MM.1S (cell line): ENCODE measurements at regions not wholly inside any gene's neighbourhood (a gene's known extent, or its start where the extent isn't known, plus 50 kb on each side); places are given as distances from the start of the nearest gene placed in this dataset.

Experiments used
- DNase-seq: peaks from one replicate; pipeline ENCODE4 v3.0.0-alpha.2; 2015
- H2AFZ ChIP-seq: fragments of 300-600 bp; sonication (generic); 2 replicates; pipeline ENCODE4 v1.6.0; 2016; ENCODE audit warnings: antibody characterized with exemption, low read length
- H3F3A ChIP-seq: fragments of 300-600 bp; sonication (generic); 2 replicates; pipeline ENCODE4 v1.6.1; 2016; ENCODE audit warnings: mild to moderate bottlenecking, antibody characterized with exemption, low read length, moderate library complexity, mixed read lengths; ENCODE audit not compliant: insufficient read depth
- H3K27ac ChIP-seq: fragments of 300-600 bp; sonication (generic); 2 replicates; pipeline ENCODE4 v1.5.1; 2016; ENCODE audit warnings: mild to moderate bottlenecking, low read length
- H3K27me3 ChIP-seq: fragments of 300-600 bp; sonication (generic); replicated peaks from 2 replicates; pipeline ENCODE4 v1.6.0; 2016; ENCODE audit warnings: low read length; ENCODE audit not compliant: insufficient read depth
- H3K36me3 ChIP-seq: fragments of 300-600 bp; sonication (generic); replicated peaks from 2 replicates; pipeline ENCODE4 v1.6.1; 2016; ENCODE audit warnings: mild to moderate bottlenecking, low read length, mixed read lengths; ENCODE audit not compliant: insufficient read depth
- H3K4me1 ChIP-seq: fragments of 300-600 bp; sonication (generic); 2 replicates; pipeline ENCODE4 v1.6.1; 2016; ENCODE audit warnings: low read length, mixed read lengths
- H3K4me2 ChIP-seq: fragments of 300-600 bp; sonication (generic); 2 replicates; pipeline ENCODE4 v1.6.0; 2016; ENCODE audit warnings: low read depth, low read length
- H3K4me3 ChIP-seq: fragments of 300-600 bp; sonication (generic); 2 replicates; pipeline ENCODE4 v1.5.1; 2016; ENCODE audit warnings: low read length, mixed read lengths
- H3K79me2 ChIP-seq: fragments of 300-600 bp; sonication (generic); 2 replicates; pipeline ENCODE4 v1.6.1; 2016; ENCODE audit warnings: mixed run types, low read length, mixed read lengths
- H3K9ac ChIP-seq: fragments of 300-600 bp; sonication (generic); 2 replicates; pipeline ENCODE4 v1.6.1; 2016; ENCODE audit warnings: low read length, mixed read lengths
- H3K9me2 ChIP-seq: fragments of 300-600 bp; sonication (generic); replicated peaks from 2 replicates; pipeline ENCODE4 v1.6.1; 2016; ENCODE audit warnings: mild to moderate bottlenecking, low read length, mixed read lengths; ENCODE audit not compliant: insufficient read depth
- H3K9me3 ChIP-seq: fragments of 300-600 bp; sonication (generic); replicated peaks from 2 replicates; pipeline ENCODE4 v1.6.1; 2016; ENCODE audit warnings: mild to moderate bottlenecking, low read length, mixed read lengths; ENCODE audit not compliant: insufficient read depth
- H4K20me1 ChIP-seq: fragments of 300-600 bp; sonication (generic); 2 replicates; pipeline ENCODE4 v1.6.1; 2016; ENCODE audit warnings: mild to moderate bottlenecking, low read length, moderate library complexity, mixed read lengths; ENCODE audit not compliant: insufficient read depth
- EZH2 ChIP-seq: fragments of 300-600 bp; sonication (generic); optimal IDR thresholded peaks from 2 replicates; pipeline ENCODE3; 2017; ENCODE audit warnings: low read depth, mild to moderate bottlenecking, antibody characterized with exemption, low read length, mixed read lengths
- EZH2phosphoT487 ChIP-seq: fragments of 300-600 bp; sonication (generic); IDR thresholded peaks from 2 replicates; pipeline ENCODE4 v1.6.1; 2018; ENCODE audit warnings: antibody characterized with exemption, low read length
- TF ChIP-seq, protein P1 (sequence below): fragments of 300-600 bp; sonication (generic); IDR thresholded peaks from 2 replicates; pipeline ENCODE4 v1.5.1; 2016; ENCODE audit warnings: antibody characterized with exemption, low read length, mixed read lengths

DNA sequence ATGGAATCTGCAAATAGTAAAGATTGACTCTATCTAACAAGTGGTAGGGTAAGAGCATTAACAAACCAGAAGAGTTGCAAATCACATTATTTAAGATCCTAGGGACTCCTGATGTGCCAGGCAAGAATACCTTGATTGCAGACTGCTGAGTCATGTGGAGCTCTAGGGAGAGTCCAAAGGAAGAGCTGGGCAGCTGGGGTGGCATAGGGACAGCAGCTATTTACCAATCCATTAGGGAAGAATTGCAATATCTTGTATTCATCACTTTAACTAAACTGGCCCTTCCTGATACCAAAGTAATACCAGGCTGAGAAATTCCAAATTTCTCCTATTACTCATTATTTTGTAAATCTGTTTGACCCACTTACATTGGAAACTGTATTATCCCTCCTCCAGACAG is 52.2 kb upstream of the ACP3 start:
- Histone ChIP-seq H4K20me1 (no peaks in the 10 kb centered on the region), H3F3A (no peaks in the 10 kb centered on the region), H3K9ac (no peak overlapping the region), H3K9me2 (no peaks in the 10 kb centered on the region), H3K36me3 (no peaks in the 10 kb centered on the region), H3K4me3 (no peak overlapping the region), H3K4me2 (no peak overlapping the region), H3K4me1 (no peaks in the 10 kb centered on the region), H2AFZ (no peak overlapping the region), H3K27me3 (no peaks in the 10 kb centered on the region), H3K27ac (no peak overlapping the region), H3K79me2 (no peaks in the 10 kb centered on the region), H3K9me3 (no peaks in the 10 kb centered on the region)
- TF ChIP-seq, protein P1, sequence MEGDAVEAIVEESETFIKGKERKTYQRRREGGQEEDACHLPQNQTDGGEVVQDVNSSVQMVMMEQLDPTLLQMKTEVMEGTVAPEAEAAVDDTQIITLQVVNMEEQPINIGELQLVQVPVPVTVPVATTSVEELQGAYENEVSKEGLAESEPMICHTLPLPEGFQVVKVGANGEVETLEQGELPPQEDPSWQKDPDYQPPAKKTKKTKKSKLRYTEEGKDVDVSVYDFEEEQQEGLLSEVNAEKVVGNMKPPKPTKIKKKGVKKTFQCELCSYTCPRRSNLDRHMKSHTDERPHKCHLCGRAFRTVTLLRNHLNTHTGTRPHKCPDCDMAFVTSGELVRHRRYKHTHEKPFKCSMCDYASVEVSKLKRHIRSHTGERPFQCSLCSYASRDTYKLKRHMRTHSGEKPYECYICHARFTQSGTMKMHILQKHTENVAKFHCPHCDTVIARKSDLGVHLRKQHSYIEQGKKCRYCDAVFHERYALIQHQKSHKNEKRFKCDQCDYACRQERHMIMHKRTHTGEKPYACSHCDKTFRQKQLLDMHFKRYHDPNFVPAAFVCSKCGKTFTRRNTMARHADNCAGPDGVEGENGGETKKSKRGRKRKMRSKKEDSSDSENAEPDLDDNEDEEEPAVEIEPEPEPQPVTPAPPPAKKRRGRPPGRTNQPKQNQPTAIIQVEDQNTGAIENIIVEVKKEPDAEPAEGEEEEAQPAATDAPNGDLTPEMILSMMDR, result no peak
- TF ChIP-seq EZH2, result no peak
- no peak for DNase-seq

DNA sequence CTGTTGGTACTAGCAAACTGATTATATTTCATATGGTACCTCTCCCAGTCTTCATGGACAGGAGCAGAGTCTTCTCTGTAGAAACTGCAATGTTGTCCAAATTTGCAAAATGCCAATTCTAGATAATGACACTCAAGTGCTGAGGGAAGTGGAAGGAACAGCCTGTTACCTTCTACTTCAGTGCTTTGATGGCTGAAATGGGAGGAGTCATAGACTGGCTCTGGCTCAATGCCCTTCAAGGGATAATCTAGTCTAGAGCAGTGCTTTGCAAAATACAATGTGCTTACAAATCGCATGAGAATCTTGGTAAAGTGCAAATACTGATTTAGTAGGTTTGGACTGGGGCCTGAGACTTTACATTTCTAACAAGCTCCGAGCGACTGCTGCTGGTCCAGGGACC is 51.7 kb upstream of the ACP3 start:
- H3K9ac ChIP-seq, result no peak overlapping the region
- no peaks in the 10 kb centered on the region for H3K9me3 ChIP-seq
- H4K20me1 ChIP-seq, result no peaks in the 10 kb centered on the region
- H3K79me2 ChIP-seq, result no peaks in the 10 kb centered on the region
- no peaks in the 10 kb centered on the region for H3K9me2 ChIP-seq
- no peaks in the 10 kb centered on the region for H3K4me1 ChIP-seq
- TF ChIP-seq EZH2, result no peak
- TF ChIP-seq EZH2phosphoT487, result no peak
- TF ChIP-seq, protein P1, result no peak
- H2AFZ ChIP-seq, result no peak overlapping the region
- no peak for DNase-seq
- no peaks in the 10 kb centered on the region for H3K27me3 ChIP-seq
- no peaks in the 10 kb centered on the region for H3F3A ChIP-seq
- no peak overlapping the region for H3K4me2 ChIP-seq
- H3K36me3 ChIP-seq, result no peaks in the 10 kb centered on the region
- H3K4me3 ChIP-seq, result no peak overlapping the region
- no peak overlapping the region for H3K27ac ChIP-seq

DNA sequence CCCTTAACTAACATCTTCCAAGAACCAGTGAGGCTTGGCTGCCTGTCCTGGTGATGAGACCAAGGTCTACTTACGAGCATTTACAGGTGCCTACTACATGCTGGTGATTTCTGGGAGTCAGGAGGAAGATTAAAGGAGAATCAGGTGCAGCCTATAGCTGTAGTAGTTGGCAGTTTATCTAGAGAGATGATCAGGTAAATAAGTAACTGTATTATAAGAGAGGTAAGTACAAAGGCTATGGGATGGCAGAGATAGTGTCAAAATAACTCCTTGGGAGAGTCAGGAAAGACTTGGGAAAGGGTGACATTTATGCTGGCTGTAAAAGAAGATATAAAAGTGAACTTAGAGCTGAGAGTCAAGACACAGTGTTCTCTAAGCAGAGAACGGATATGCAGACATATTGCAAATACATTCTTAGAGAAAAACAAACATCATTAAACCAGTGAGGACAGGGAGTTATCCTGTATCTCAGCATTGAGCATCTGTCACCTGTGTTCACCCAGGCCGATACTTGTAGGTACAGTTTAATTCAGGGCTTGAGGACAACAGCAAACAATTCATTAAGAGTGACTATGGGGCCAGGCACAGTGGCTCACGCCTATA is 49.7 kb upstream of the ACP3 start:
- no peak overlapping the region for H2AFZ ChIP-seq
- no peaks in the 10 kb centered on the region for H3F3A ChIP-seq
- no peak overlapping the region for H3K4me2 ChIP-seq
- DNase-seq, result no peak
- H3K9ac ChIP-seq, result no peak overlapping the region
- no peak overlapping the region for H3K4me3 ChIP-seq
- H3K9me3 ChIP-seq, result no peaks in the 10 kb centered on the region
- H3K79me2 ChIP-seq, result no peaks in the 10 kb centered on the region
- no peaks in the 10 kb centered on the region for H3K36me3 ChIP-seq
- TF ChIP-seq EZH2phosphoT487 (no peak), EZH2 (no peak)
- TF ChIP-seq, protein P1, result no peak
- no peaks in the 10 kb centered on the region for H4K20me1 ChIP-seq
- H3K9me2 ChIP-seq, result no peaks in the 10 kb centered on the region
- no peaks in the 10 kb centered on the region for H3K4me1 ChIP-seq
- no peaks in the 10 kb centered on the region for H3K27me3 ChIP-seq
- H3K27ac ChIP-seq, result no peak overlapping the region
